GM12892 (cell line): ENCODE measurements at regions not wholly inside any gene's neighbourhood (a gene's known extent, or its start where the extent isn't known, plus 50 kb on each side); places are given as distances from the start of the nearest gene placed in this dataset.

ENCODE experiments used
- POLR2A ChIP-seq: IDR thresholded peaks from 2 replicates; pipeline ENCODE4 v1.6.1; 2011; ENCODE audit warnings: low read depth, low read length, control low read depth
- POLR2AphosphoS5 ChIP-seq: IDR thresholded peaks from 2 replicates; pipeline ENCODE4 v1.6.1; 2011; ENCODE audit warnings: low read depth, low read length, control low read depth

DNA sequence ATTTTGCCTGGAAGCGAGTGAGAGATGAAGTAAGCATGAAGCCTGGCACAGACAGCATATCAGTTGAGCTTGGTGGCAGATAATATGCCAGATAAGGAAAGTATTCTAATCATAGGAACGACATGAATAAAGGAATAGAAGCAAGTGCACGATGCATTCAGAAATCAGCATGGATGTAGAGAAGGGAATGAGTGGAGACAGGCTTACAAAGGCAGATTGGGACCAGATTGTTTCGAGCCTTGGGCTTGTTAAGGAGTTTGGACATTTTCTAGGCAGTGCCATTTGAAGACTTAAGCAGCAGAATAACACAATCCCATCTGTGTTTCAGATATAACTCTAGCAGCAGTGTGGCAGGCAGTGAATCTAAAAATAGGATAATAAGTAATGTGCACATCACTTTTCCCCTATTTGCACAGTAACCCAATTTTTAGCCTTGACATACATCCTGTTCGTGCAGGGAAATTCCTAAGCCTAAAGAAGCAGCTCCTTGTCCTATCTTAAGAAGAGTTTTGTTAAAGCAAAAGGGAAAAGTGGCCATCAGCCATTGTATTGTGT, 450.2 kb downstream of the PLCL1 start:
- TF ChIP-seq POLR2A (no peak), POLR2AphosphoS5 (no peak)
